ENCODE measurements at regions not wholly inside any gene's neighbourhood (a gene's known extent, or its start where the extent isn't known, plus 50 kb on each side); places are given as distances from the start of the nearest gene placed in this dataset.

DNA sequence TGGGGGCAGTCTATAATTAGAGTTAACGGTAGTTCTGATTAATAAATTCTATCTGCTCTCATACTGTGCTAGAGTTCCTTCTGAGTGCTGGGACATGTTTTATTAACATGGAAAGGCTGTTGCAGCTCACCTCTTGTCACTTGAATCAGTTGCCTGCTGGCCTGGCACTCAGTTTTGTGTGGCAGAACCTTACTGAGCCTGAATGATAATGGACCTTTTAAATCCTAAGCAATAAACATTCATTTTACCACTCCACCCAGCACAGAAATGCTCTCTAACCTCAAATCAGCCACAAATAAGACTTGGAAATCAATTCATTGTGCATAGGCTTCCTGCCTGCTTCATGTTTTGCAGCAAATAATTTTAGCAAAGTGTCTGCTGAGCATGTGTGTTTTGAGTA, 115.0 kb upstream of the RBMS1 start:
- no peak for TF ChIP-seq RAD21 (IDR thresholded peaks at IDR 0.05; ENCODE audit: low read depth)
- TF ChIP-seq EP300 (IDR thresholded peaks at IDR 0.05; ENCODE audit: borderline replicate concordance), result no peak
- TF ChIP-seq NFIC (IDR thresholded peaks at IDR 0.05), result no peak

All from Ishikawa (cell line).